ENCODE measurements at regions not wholly inside any gene's neighbourhood (a gene's known extent, or its start where the extent isn't known, plus 50 kb on each side); places are given as distances from the start of the nearest gene placed in this dataset.

DNA sequence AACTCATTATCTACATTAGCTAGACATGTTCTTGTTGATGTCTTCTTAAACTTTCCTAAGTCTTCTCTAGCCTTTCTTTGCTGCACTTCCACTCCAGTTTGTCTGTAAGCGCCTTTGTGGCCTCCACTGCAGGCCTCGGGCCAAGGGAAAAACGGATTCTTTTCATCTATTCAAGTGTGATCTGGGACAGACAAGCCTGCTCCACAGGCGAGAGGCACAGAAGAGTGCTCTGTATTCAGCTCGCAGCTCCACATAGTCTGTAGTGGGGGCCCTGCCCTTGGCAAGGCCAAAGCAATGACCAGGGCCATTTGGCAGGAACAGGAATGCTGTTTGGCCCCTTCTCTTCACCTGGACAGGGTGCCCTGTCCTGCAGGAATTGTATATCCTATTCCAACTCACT lies 84.1 kb upstream of the BARX2 start:
- DNase-seq, result peak; percentile 92

DNA sequence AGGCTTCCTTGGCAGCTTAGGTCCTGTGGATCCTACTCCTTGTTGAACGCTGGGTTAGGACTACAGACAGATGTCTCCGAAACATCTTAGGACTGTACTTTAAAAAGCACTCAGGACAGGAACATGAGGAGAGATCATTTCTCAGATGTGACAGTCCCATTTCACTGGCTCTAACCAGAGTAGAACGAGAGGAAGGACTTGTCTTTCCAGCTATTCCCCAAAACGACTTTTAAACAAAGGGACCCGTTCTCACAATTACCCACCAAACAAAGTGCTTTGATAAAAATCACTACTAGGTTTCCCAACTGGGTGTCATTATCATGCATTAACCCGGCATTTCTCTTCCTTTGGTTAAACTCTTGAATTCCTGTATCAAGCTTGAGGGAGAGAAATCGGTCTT lies 84.7 kb upstream of the BARX2 start:
- DNase-seq, result peak; percentile 55

DNA sequence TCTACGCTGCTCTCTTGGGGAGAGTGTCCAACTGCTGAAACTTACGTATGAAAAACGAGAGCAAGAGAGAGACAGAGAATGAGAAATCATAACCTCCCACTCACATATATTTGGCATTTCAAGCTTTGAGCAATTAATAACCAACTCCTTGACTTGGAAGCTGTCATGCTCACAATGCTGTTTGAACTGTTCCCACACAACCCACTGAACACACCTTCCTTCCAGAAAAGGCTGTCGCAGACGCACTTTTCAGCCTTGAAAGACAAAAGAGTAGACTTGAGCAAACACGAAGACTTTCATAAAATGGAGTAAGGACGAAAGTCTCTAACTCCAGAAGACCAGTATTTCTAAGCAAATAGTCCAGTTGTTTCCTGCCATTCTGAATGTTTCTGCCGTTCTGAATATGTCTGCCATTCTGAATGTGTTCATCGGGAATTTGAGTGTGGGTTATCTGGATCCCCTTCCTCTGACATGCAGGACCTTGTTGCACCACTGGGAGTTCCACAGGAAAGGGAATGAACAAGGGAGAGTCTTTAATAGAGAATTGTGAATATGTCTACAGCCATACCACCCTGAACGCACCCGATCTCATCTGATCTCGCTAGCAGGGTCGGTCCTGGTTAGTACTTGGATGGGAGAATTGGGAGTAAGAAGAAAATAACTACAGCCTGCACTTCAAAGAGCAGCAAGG lies 86.2 kb upstream of the BARX2 start:
- DNase-seq, result no peak

DNA sequence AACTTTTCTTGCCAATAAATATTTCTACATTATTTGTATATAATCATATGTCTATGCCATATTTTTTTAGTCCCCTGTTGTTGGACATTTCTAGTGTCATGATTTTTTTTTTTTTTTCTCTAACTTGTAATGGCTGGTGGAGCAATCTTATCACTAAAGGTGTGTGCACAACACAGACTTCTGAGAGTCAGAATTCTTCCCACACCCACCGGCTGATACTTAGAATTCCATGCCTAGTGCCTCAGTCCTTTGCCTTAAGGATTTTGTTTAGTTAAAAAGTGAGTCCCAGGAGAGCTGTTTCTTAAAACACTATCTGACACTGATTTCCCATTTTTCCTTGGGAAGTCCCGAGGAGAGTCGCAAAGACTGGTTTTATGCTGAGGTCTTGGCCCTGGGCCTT lies 87.7 kb upstream of the BARX2 start:
- no peak for DNase-seq

DNA sequence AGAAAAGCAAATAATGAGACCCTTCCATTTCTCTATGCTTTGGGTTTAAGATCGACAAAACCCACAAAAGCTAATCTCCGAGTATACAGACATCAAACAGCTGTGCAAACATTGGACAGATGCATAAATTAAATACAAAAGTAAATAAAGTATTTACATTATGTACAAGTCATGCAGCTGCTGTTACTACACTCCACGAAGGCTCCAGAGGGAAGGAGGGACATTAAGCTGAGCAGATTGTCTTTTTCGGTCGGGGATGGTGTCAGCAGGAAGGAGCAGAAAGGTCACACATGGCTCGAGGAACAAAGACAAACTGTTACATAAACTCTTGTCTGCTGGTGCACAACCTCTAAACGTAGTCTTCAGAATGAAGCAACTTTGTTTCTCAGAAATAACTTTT lies 88.8 kb upstream of the BARX2 start:
- DNase-seq, result no peak

DNA sequence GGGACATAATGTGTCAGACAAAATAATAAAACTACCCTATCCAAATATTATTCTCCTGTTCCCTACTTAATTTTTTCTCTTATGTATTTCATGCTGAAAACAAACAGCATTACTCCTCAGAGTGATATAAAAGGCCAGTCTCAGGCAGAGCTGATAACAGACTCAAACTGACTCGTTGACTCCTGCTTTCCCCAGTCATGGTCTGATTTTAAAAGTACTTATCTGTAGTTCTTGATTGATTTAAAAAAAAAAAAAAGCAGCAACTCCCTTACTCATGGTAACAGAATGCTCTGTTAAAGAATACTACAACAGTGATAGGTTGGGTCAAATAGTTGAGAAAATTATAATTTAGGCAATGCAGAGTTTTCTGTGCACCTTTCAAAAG lies 90.3 kb upstream of the BARX2 start:
- DNase-seq, result no peak

DNA sequence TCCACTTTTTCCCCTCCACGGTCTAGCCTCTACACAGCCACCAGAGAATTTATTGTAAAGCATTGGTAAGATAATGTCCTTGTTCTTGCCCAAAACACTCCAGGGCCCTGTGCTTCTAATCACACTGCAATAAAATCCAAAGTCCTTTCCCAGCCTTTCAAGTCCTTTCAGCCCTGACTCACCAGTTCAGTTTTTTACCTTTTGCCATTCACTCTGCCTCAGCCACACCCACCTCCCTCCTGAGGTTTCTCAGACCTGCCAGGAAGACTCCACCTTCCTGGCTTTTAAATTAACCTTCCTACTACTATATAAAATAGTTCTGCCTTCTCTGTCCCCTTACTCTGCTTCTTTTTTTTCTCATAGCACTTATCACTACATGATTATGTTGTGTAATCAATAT lies 91.0 kb upstream of the ARHGAP32 start:
- DNase-seq, result peak; percentile 92

DNA sequence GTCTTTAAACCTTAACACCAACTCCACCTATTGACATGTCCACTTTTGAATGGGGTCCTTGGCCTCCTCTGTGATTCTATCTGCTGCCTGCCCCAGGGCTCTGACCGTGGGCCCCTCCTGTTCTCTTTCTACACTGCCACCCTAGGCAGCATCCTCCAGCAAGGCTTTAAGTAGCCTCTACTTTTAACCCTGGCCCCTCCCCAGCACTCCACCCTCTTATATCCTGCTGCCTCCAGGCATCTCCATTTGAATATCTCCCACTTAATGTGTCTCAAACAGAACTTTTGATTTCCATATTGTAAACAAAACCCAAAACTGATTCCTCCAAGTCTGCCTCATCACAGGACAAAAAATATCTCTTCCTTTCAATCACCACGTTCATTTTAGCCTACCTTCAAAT lies 90.5 kb upstream of the ARHGAP32 start:
- DNase-seq, result peak; percentile 69

DNA sequence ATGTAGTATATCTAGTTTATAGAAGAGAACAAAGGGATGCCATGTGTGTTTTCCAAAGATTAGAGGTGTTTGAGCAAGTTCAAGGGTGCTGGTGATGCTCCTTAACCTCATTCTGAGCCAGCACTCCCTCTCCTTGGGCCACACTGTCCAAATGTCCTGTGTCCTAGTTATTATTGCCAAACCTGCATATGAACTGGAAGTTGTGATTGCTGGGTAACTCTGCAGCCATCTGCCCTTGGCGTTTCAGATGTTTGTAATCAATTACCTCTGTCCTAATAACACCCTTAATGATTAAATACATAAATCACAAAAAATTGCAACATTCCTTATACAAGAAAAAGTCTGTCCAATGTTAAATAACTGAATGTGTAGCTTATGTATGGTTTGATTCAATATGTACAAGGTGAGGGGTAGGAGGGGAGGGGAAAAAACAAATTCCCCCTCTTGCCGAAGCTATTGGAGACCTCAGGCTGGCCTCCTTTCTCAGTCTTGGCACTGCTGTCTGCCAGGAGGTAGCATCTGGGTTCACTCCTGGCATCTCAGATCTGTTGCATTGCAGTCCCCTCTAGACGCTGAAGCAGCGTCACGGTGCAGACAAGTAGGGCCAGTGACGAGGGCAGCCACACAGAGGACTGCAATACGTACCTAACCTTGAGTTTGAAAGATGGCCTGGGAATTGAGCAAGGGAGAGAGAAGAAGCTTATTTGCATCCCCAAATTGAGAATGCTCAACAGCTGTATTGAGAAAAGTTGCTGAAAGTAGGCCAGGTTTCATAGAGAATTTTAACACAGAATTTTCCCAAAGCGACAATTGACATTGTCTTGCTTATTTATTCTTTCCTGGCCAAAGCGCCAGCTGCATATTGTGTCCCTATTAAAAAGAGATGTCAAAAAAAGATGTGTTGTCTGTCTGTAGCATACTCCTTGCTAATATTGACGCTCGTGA lies 89.6 kb upstream of the ARHGAP32 start:
- DNase-seq, result no peak

DNA sequence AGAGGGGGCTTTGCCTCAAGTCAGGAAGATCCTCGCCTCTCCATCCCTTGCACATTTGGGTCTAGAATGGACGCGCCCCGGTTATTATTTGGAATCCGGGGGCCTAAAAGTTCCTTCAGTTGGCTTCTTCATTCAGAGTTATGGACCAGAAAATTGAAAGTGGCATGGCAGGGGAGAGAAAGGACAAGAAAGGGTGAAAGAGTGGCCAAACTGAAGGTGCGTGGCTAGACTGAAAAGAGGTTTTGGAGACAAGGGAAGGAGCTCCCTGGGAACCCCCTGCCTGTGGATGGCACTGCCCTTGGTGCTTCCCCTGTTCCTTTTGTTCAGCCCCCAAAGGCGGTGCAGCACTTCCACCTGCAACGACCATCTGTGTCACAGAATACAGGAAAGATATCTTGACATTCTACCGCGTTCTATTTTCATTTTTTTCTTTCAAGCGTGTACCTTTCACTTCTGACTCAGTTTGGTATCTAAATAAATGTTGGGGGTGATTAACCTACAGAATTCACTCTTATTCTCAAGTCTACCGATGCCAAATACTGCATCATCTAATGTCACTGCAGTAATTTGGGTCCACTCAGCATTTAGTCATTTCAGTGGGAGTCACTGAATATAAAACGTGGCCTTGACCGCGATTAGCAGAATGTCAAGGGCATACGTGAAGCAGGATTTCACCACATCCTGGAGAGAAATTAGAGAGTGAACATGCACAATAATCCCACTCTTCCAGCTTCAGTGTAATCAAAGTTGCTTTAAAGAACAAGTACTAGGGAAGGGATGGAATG lies 88.1 kb upstream of the ARHGAP32 start:
- peak; percentile 55 for DNase-seq

DNA sequence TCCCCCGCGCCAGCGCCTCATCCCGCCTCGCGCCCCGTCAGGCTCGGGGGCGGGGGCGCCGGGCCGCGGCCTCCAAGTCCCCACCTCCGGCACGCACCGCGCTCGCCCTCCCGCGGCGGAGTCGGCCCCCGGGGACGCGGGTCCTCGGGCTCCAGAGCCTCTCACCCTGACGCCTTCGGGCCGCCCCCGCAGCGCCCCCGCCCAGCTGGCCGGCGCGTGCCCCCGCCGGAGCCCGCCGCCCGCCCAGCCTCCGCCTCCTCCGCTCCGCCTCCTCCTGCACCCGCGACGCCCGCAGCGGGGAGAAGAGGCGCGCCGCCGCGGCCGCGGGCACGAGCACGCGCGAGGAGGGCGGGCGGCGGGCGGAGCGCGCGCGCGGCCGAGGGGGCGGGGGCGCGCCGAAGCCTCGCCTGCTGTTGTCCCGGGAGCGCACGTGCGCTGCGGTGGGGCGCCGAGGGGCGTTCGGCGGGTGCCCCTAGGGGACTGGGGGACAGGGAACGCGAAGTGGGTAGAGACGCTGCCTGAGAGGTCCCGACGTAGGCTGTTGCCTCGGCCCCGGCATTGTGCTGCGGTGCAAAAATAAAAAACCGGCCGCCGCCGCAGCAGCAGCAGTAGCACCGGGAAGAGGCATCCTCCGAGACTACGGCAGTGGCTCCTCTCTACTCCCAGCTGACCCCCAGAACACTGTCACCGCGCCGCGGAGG lies 87.4 kb upstream of the ARHGAP32 start:
- peak; percentile 93 for DNase-seq

DNA sequence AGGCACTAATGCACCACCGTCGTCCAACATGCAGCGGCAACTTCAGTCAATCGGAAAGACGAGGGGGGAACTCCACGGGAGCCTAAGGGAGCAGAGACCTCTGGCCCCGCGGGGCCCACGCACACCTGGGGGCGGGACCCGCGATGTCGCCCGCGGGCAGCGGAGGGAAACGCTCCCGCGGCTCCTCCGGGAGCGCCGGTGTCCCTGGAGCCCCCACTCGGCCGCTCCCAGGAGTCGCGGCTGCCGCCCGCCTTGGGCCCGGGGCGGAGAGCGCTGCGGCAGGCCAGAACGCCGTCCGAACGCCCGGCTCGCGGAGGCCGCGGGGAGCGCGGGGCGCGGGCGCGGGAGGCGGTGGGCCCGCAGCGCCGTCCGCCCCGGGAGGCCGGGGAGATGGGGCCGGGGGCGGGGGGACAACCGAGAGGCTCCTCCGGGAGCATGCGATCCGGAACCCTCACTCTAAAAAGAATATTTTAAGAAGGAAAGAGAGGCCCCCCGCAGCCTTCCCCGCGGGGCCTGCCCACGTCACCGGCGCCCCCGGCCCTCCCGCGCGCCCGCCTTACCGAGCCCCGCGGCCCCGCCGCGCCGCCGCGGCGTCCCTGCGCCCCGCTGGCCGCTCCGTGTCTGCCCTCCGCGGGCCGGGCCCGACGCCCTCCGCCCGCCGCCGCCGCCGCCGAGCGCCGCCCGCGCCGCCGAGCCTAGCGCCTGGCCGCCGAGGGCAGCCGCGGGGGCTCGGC lies 86.6 kb upstream of the ARHGAP32 start:
- DNase-seq, result peak; percentile 51

DNA sequence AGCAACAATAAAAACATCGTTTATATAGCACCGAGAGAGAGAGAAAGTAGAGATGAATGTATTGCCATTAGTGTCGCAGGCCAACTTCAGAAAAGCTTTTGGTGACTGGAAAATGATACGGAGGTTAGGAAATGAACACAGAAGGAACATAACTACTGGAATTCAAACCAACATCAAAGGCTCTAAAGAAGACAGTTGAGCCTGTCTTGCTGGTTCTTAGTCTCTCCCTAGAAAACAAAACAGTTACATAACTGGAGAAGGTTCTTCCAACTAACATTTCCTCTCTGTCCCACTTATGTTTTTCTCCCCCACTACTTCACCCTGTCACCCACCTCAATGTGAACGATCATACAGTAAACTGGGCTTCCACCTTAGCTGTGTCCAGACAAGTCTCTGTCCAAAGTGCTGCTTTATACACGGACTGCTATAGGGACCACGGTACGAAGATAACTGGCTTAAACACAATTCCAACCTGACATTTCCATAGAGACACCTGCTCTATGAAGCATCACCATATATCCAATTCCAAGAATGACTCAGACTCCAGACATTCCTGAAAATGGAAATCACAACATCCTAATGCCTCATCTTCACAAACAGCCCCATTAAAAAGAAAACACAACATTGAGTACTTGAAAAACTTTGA lies 85.2 kb upstream of the ARHGAP32 start:
- no peak for DNase-seq

DNA sequence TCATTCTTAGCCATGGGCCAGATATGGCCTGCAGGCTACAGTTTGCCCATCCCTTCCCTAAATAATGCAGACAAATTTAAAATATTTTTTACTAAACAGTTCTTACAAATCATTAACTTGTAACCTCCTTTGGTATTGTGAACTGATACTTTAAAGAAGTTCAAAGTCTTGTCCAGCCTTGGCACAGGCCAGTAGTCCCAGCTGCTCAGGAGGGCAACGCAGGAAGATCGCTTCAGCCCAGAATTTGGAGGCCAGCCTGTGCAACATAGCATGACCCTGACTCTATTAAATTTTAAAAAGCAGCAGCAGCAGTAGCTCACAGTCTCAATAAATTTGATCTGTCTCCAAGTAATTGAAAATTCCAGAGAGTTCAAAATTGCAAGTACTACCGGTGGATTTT lies 83.7 kb upstream of the ARHGAP32 start:
- DNase-seq, result no peak

DNA sequence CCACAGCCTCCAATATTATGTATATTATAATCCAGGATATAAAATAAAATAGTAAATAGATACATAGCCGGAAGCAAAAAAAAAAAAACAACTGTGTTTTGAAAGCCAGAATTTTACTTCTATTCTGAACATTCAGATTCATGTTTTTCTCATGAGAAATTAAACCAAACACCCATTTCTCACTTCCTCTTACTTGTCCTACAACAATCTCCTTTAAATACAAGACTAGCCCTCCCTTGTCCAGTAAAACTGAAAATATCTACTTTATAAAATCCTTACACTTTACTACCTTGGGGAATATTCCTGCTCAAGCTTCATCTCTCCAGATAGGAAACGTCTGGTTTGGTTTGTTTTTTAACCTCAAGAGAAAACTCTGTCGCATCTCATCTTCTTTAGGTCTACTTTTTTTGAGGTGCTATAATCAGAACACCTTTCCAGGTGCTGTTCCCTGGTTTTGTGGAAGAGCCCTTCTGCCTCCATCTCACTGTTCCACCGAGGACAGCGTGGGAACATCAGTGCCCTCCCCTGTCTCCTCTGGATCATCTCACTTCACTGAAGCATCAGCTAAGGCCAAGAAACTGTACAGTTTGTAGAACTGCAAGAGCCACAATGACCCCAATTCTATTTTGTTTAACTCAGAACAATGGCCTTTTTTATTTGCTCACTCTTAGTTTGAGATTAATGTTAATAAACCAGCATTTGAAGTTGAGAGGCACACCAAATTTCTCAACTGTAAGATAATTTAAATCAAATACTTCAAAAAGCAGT lies 82.0 kb upstream of the ARHGAP32 start:
- no peak for DNase-seq

DNA sequence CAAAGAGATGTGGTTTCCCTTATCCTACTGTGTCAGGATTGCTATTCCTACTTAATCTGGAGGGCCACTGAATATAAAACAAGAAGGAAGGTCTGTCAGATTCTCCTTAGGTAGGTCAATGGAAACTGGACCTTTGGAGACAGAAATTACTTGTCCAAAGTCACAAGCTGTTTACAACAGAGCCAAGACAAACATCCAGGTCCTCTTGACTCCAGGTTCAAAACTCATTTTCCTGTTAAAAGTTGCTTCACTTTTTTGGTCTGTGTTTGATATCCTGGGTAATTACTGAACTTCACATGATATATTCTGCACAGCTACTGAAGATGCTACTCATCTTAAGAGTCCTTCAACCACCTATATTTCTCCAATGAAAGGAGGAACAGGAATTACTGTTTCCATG lies 81.2 kb upstream of the ARHGAP32 start:
- DNase-seq, result no peak

DNA sequence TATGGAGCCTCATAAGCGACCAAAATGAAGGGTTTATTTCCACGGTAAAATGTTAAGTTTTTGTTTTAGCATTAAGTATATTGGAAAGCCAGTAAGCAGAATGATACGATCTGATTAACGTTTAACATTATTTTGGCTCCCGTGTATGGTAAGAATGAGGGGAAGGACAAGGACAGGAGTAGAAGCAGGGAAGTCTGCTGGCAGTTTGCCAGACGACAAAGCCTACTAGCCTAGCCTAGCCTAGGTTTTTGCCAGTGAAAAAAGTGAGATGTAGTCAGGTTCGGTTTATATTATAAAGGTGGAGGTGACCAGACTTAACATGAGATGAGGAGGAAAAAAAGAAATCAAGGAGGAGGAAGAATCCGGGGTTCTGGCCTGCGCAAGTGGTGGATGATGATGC lies 78.9 kb upstream of the ARHGAP32 start:
- no peak for DNase-seq

DNA sequence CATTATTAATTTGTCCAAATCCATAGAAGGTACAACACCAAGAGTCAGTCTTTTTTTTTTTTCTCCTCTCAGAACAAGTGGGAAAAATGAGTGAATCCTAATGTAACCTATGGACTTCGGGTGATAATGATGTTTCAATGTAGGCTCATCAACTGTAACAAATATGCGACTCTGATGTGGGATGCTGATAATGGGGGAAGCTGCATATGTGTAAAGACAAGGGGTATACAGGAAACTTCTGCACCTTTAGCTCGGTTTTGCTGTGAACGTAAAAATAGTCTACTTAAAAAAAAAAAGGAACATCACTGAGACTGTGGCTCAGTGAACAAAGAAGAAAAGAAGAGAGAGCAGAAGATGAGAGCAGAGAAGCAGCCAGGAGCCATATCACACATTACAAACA lies 78.3 kb upstream of the ARHGAP32 start:
- DNase-seq, result no peak

DNA sequence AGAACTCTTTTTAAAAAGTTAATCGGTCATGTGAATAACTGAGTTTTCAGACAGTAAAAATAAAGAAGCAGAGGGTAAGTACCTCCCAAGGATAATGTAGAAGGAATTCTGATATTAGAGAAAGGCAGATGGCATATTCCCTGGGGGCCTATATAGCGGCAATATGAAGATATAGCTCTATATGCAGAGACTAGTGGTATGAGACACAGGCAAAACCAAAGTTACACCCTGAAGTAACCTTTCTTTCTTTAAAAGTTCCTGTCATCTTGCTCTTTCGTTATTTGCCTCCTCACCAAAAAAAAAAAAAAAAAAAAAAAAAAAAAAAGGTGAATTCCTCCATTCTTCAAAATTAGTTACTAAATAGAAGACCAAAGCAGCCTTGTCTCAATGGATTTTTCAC lies 76.2 kb upstream of the ARHGAP32 start:
- DNase-seq, result no peak

DNA sequence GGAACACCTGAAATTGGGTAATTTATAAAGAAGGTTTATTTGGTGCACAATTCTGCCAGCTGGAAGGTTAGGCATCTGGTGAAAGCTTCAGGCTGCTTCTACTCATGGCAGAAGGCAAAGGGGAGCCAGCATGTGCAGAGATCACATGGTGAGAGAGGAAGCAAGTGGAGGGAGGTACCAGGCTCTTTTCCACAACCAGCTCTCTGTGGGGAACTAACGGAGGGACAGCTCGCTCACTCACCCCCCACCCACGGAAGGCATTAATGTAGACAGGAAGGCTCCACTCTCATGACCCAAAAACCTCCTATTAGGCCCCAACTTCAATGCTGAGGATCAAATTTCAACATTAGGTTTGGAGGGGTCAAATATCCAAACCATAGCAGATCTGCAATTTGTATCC lies 75.6 kb upstream of the ARHGAP32 start:
- no peak for DNase-seq

DNA sequence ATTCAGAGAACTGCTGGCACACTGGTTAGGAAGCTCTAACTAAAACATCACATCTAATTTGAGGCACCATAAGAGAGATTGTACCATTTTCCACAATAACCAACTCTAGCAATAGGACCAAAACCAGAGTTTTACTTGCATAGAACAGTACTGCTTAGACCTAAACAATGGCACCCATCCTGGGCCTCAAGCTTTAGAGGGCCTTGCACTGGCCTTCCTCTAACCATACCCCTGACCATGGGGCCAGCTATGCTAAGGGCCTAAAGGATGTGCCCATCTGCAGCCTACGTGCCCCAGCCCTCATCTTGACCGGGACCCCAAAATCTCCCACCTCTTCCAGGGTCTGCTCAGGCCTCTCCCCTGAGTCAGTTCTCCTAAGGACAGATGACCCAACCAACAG lies 74.4 kb upstream of the ARHGAP32 start:
- no peak for DNase-seq
